OCI-LY1 (cell line): ENCODE measurements at regions not wholly inside any gene's neighbourhood (a gene's known extent, or its start where the extent isn't known, plus 50 kb on each side); places are given as distances from the start of the nearest gene placed in this dataset.

ENCODE experiments used
- H2AFZ ChIP-seq: fragments of 200-600 bp; sonication (generic), shearing (Covaris generic); 2 replicates; pipeline ENCODE4 v1.6.0; 2014; ENCODE audit warnings: antibody characterized with exemption, mild to moderate bottlenecking, low read length
- H3F3A ChIP-seq: fragments of 200-600 bp; sonication (generic), shearing (Covaris generic); 2 replicates; pipeline ENCODE4 v1.6.0; 2014; ENCODE audit warnings: mild to moderate bottlenecking, antibody characterized with exemption, low read length, moderate library complexity; ENCODE audit not compliant: insufficient read depth
- H3K27ac ChIP-seq: fragments of 200-600 bp; sonication (generic); 2 replicates; pipeline ENCODE4 v1.5.1; 2014; ENCODE audit warnings: low read length, mixed run types, mild to moderate bottlenecking, low read depth; ENCODE audit not compliant: poor library complexity, severe bottlenecking
- H3K27me3 ChIP-seq: fragments of 200-600 bp; sonication (generic); 2 replicates; pipeline ENCODE4 v1.6.0; 2014; ENCODE audit warnings: antibody characterized with exemption, mild to moderate bottlenecking, low read length, moderate library complexity; ENCODE audit not compliant: insufficient read depth
- H3K36me3 ChIP-seq: fragments of 200-600 bp; sonication (generic); 2 replicates; pipeline ENCODE4 v1.6.1; 2014; ENCODE audit warnings: mild to moderate bottlenecking, antibody characterized with exemption, low read length, moderate library complexity, mixed read lengths; ENCODE audit not compliant: insufficient read depth
- H3K4me1 ChIP-seq: fragments of 200-600 bp; sonication (generic); 2 replicates; pipeline ENCODE4 v1.5.1; 2014; ENCODE audit warnings: mild to moderate bottlenecking, low read length, moderate library complexity; ENCODE audit not compliant: insufficient read depth, severe bottlenecking
- H3K4me2 ChIP-seq: fragments of 200-600 bp; sonication (generic), shearing (Covaris generic); 2 replicates; pipeline ENCODE4 v1.6.1; 2014; ENCODE audit warnings: low read length
- H3K4me3 ChIP-seq: fragments of 200-600 bp; sonication (generic); 2 replicates; pipeline ENCODE4 v1.5.1; 2014; ENCODE audit warnings: low read length, low read depth, mild to moderate bottlenecking, mixed read lengths; ENCODE audit not compliant: poor library complexity, severe bottlenecking
- H3K79me2 ChIP-seq: fragments of 200-600 bp; shearing (Covaris generic); 2 replicates; pipeline ENCODE4 v1.6.1; 2016; ENCODE audit warnings: mixed run types, low read length, mixed read lengths; ENCODE audit not compliant: insufficient read depth
- H3K9ac ChIP-seq: fragments of 200-600 bp; sonication (generic), shearing (Covaris generic); 2 replicates; pipeline ENCODE4 v1.6.1; 2014; ENCODE audit warnings: mild to moderate bottlenecking, low read length, mixed read lengths
- H3K9me2 ChIP-seq: fragments of 200-600 bp; sonication (generic), shearing (Covaris generic); 2 replicates; pipeline ENCODE4 v1.6.1; 2014; ENCODE audit warnings: low read depth, mild to moderate bottlenecking, low read length, mixed read lengths
- H3K9me3 ChIP-seq: fragments of 200-600 bp; shearing (Covaris generic); 2 replicates; pipeline ENCODE4 v1.6.1; 2014; ENCODE audit warnings: low read length, mixed read lengths
- H4K20me1 ChIP-seq: fragments of 200-600 bp; sonication (generic), shearing (Covaris generic); 2 replicates; pipeline ENCODE4 v1.6.0; 2016; ENCODE audit warnings: mild to moderate bottlenecking, low read length; ENCODE audit not compliant: insufficient read depth
- EZH2 ChIP-seq: fragments of 200-600 bp; sonication (generic), shearing (Covaris generic); IDR thresholded peaks from 2 replicates; pipeline ENCODE4 v1.8.0; 2017; ENCODE audit warnings: borderline replicate concordance, mixed run types, mild to moderate bottlenecking, antibody characterized with exemption, low read length, moderate library complexity, mixed read lengths
- TF ChIP-seq, protein P1 (sequence below): fragments of 200-600 bp; sonication (generic), shearing (Covaris generic); IDR thresholded peaks from 2 replicates; pipeline ENCODE4 v1.5.1; 2017; ENCODE audit warnings: mild to moderate bottlenecking, antibody characterized with exemption, low read length, moderate library complexity, mixed read lengths

GRCh38 chr10:44465401-44466115 lies 80.7 kb upstream of the CXCL12 start:
- no peaks in the 10 kb centered on the region for H3K9me3 ChIP-seq
- no peak overlapping the region for H3K4me3 ChIP-seq
- no peak overlapping the region for H3K9ac ChIP-seq
- no peaks in the 10 kb centered on the region for H3K9me2 ChIP-seq
- H3K79me2 ChIP-seq: no peaks in the 10 kb centered on the region
- H3K4me1 ChIP-seq: no peaks in the 10 kb centered on the region
- H4K20me1 ChIP-seq: no peaks in the 10 kb centered on the region
- no peak overlapping the region for H3K4me2 ChIP-seq
- TF ChIP-seq EZH2: no peak
- H3F3A ChIP-seq: no peaks in the 10 kb centered on the region
- no peak overlapping the region for H2AFZ ChIP-seq
- no peaks in the 10 kb centered on the region for H3K36me3 ChIP-seq
- H3K27me3 ChIP-seq: 0 out of 2 replicates have a peak, but pooled peaks cover 3% of the 10 kb centered on the region
- H3K27ac ChIP-seq: no peak overlapping the region

GRCh38 chr10:44466236-44466635 lies 81.3 kb upstream of the CXCL12 start:
- H3K27ac ChIP-seq: no peak overlapping the region
- no peaks in the 10 kb centered on the region for H3K79me2 ChIP-seq
- H3K9ac ChIP-seq: no peak overlapping the region
- no peak overlapping the region for H3K4me2 ChIP-seq
- no peak overlapping the region for H2AFZ ChIP-seq
- no peaks in the 10 kb centered on the region for H3K36me3 ChIP-seq
- H3K27me3 ChIP-seq: 0 out of 2 replicates have a peak, but pooled peaks cover 3% of the 10 kb centered on the region
- H3K9me2 ChIP-seq: no peaks in the 10 kb centered on the region
- H4K20me1 ChIP-seq: no peaks in the 10 kb centered on the region
- no peak overlapping the region for H3K4me3 ChIP-seq
- no peaks in the 10 kb centered on the region for H3K4me1 ChIP-seq
- H3K9me3 ChIP-seq: no peaks in the 10 kb centered on the region
- TF ChIP-seq, protein P1, sequence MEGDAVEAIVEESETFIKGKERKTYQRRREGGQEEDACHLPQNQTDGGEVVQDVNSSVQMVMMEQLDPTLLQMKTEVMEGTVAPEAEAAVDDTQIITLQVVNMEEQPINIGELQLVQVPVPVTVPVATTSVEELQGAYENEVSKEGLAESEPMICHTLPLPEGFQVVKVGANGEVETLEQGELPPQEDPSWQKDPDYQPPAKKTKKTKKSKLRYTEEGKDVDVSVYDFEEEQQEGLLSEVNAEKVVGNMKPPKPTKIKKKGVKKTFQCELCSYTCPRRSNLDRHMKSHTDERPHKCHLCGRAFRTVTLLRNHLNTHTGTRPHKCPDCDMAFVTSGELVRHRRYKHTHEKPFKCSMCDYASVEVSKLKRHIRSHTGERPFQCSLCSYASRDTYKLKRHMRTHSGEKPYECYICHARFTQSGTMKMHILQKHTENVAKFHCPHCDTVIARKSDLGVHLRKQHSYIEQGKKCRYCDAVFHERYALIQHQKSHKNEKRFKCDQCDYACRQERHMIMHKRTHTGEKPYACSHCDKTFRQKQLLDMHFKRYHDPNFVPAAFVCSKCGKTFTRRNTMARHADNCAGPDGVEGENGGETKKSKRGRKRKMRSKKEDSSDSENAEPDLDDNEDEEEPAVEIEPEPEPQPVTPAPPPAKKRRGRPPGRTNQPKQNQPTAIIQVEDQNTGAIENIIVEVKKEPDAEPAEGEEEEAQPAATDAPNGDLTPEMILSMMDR: no peak
- no peak for TF ChIP-seq EZH2
- H3F3A ChIP-seq: no peaks in the 10 kb centered on the region

- no peaks in the 10 kb centered on the region for H3F3A ChIP-seq
- H3K27me3 ChIP-seq: 0 out of 2 replicates have a peak, but pooled peaks cover 3% of the 10 kb centered on the region
- TF ChIP-seq EZH2: no peak
- TF ChIP-seq, protein P1: no peak
Measured at GRCh38 chr10:44467090-44467489, 82.2 kb upstream of the CXCL12 start.

GRCh38 chr10:44467900-44468299 lies 83.0 kb upstream of the CXCL12 start:
- no peaks in the 10 kb centered on the region for H3K9me3 ChIP-seq
- H3K9me2 ChIP-seq: no peaks in the 10 kb centered on the region
- no peaks in the 10 kb centered on the region for H4K20me1 ChIP-seq
- H3K9ac ChIP-seq: no peak overlapping the region
- no peaks in the 10 kb centered on the region for H3K36me3 ChIP-seq
- H3K4me2 ChIP-seq: no peak overlapping the region
- 0 out of 2 replicates have a peak, but pooled peaks cover 3% of the 10 kb centered on the region for H3K27me3 ChIP-seq
- H3K4me1 ChIP-seq: no peaks in the 10 kb centered on the region
- H3F3A ChIP-seq: no peaks in the 10 kb centered on the region
- H3K79me2 ChIP-seq: no peaks in the 10 kb centered on the region
- TF ChIP-seq EZH2: no peak
- TF ChIP-seq, protein P1: no peak
- no peak overlapping the region for H2AFZ ChIP-seq
- no peak overlapping the region for H3K4me3 ChIP-seq
- no peak overlapping the region for H3K27ac ChIP-seq

More at GRCh38 chr10:44467090-44467489, 82.2 kb upstream of the CXCL12 start:
- Histone ChIP-seq H3K36me3 (no peaks in the 10 kb centered on the region), H3K27ac (no peak overlapping the region), H3K9me2 (no peaks in the 10 kb centered on the region), H3K4me3 (no peak overlapping the region), H3K4me2 (no peak overlapping the region), H3K9me3 (no peaks in the 10 kb centered on the region), H3K4me1 (no peaks in the 10 kb centered on the region), H3K9ac (no peak overlapping the region), H3K79me2 (no peaks in the 10 kb centered on the region), H2AFZ (no peak overlapping the region), H4K20me1 (no peaks in the 10 kb centered on the region)
